Loucy (cell line): ENCODE measurements at regions not wholly inside any gene's neighbourhood (a gene's known extent, or its start where the extent isn't known, plus 50 kb on each side); places are given as distances from the start of the nearest gene placed in this dataset.

Experiments
- CTCF ChIP-seq: fragments of 200-600 bp; sonication (generic); conservative IDR thresholded peaks from 2 replicates; pipeline ENCODE4 v1.5.1; 2014; ENCODE audit warnings: mild to moderate bottlenecking, antibody characterized with exemption, low read length
- EZH2phosphoT487 ChIP-seq: fragments of 200-600 bp; IDR thresholded peaks from 2 replicates; pipeline ENCODE4 v1.6.1; 2018; ENCODE audit warnings: antibody characterized with exemption, mild to moderate bottlenecking, moderate library complexity, borderline replicate concordance

GRCh38 chr18:56089612-56090258 lies 501.7 kb upstream of the TCF4 start:
- no peak for TF ChIP-seq CTCF
- no peak for TF ChIP-seq EZH2phosphoT487
